IMR-90 (cell line): ENCODE measurements at regions not wholly inside any gene's neighbourhood (a gene's known extent, or its start where the extent isn't known, plus 50 kb on each side); places are given as distances from the start of the nearest gene placed in this dataset.
"Not testable (repeated sequence)": the region's sequence is repeated elsewhere in the genome, so short reads cannot be mapped to it uniquely, and the experiment has no call there.

Experiments
- BHLHE40 ChIP-seq: fragments of 150-350 bp; IDR thresholded peaks from 2 replicates; pipeline ENCODE4 v1.6.1; 2016; ENCODE audit warnings: mild to moderate bottlenecking, low read depth, low read length
- POLR2A ChIP-seq: IDR thresholded peaks from 2 replicates; pipeline ENCODE4 v1.6.1; 2012; ENCODE audit warnings: mild to moderate bottlenecking, low read depth, low read length

DNA sequence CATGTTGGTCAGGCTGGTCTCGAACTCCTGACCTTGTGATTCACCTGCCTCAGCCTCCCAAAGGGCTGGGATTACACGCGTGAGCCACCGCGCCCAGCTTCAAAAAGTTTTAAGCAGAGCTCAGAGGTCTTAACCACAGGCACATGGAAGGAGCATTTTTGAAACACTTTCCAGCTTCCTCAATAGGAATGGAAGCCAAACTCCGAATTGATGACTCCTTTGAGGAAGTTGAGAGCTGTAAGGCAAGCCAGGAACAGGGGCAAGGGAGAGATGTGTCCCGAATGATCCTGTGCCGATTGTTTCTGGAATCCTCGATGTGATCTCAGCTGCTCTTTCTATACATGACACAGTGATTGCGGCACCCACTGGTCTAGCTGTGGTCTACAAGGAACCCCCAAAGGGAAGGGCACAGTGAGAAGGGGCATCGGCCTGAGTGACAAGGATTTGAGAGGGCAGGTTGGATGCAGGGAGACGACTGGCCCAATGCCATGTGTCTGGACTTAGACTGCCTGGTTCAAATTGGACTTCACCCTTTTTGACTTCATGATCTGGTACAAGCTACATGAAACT, 116.2 kb downstream of the ADRA2C start:
- not testable (repeated sequence) for TF ChIP-seq POLR2A, BHLHE40
